Stimulated activated CD4-positive, alpha-beta T cell treated with anti-CD3 and anti-CD28 coated beads, Interleukin-1b, Interleukin-23, amount 100 ng/mL, for 48 hours (primary cell): ENCODE measurements at regions not wholly inside any gene's neighbourhood (a gene's known extent, or its start where the extent isn't known, plus 50 kb on each side); places are given as distances from the start of the nearest gene placed in this dataset.

Source experiments
- DNase-seq: peaks from one replicate; pipeline ENCODE4 v3.0.0-alpha.2; 2020

DNA sequence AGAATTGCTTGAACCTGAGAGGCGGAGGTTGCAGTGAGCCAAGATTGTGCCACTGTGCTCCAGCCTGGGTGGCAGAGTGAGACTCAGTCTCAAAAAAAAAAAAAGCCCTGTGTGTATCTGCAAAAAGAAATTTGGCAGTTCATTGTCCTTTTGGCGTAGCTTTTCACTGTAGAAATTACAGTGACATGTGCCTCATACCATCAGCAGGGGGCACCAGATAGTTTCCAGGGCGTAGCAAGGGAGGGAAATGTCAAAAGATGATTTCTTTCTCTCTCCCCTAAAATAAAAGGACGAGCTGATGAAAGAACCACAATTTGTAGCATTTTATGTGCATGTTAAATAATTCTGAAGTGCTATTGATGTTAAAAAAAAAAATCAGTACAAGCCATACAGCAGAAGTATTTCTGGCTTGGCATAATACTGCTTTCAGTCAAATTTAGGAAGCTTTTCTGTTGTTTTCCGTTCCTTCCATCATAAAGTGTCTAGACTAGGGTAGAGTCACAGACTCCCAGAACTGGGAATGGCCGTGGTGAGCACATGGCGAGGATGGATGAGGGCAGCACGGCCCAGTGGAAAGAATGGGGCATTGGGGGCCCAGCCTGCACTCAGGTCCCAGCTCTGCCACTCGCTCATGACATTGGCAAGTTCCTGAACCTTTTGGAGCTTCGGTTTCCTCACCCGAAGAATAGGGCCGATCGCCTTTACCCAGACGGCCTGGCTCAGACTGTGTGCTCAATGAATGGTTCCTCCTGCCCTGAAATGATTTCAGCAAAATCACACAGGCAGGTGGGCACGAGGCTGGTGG, 59.8 kb upstream of the RPH3AL start:
- DNase-seq, result peak; percentile 65

DNA sequence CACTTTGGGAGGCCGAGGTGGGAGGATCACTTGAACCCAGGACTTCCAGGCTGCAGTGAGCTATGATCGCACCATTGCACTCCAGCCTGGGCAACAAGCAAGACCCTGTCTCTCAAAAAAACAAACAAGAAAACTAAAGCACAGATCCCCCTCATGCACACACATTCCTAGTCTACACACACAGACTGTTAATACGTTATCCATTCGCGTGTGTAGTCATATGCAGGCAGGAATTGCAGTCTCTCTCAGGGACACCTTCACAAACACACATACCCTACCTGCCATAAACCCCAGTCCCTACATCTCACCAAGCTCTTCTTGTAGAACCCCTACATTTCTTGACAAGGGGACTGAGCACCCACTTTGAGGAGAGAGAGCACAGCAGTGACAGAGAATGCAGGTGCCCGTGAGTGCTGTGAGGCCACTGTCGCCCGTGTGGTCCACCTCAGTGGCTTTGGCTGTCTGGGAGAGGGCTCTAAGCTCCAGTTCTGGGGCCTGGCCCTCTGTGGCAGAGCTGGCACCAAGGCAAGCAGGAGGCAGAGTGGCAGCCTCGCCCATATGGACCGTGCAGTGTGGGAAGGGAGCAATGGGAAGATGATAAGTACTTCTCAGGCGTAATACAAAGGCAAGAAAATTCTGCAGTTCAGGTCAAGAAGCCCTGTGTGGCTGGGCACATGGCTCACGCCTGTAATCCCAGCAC, 59.0 kb upstream of the RPH3AL start:
- DNase-seq, result no peak

DNA sequence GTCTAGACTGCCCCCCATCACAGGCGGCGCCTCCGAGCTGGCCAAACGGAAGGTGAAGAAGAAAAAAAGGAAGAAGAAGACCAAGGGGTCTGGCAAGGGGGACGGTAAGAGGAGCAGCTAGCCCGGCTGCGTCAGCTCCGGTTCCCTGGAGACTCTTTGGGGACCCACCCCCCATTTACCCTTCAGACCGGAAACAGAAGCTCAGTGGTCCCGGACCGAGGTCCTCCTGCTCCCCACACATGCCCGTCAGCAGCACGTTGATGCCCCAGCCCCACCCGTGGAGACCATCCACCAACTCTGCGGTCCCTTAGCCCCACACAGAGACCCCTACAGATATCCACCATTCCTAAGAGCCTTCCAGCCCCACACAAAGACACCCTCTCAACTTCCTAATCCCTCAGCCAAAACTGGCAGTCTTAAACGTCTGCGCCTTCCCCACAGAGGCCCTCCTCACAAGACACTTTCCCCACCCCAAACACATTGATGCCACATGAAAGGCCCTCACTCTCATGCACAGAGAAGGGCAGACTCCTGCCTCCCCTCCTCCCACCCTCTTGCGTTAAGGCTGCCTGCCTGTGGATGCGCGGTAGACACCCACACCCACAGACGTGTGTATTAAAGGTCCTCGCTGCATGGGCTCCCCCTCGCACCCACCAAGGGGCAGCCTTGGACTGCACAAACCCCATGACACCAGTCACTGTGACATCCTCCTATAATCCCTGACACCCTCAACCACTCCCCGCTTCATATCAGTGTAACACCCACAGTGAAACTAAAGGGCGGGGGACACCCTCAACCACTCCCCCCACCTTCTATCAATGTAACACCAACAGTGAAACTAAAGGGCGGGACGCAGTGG, 58.2 kb upstream of the RPH3AL start:
- DNase-seq, result peak; percentile 65

DNA sequence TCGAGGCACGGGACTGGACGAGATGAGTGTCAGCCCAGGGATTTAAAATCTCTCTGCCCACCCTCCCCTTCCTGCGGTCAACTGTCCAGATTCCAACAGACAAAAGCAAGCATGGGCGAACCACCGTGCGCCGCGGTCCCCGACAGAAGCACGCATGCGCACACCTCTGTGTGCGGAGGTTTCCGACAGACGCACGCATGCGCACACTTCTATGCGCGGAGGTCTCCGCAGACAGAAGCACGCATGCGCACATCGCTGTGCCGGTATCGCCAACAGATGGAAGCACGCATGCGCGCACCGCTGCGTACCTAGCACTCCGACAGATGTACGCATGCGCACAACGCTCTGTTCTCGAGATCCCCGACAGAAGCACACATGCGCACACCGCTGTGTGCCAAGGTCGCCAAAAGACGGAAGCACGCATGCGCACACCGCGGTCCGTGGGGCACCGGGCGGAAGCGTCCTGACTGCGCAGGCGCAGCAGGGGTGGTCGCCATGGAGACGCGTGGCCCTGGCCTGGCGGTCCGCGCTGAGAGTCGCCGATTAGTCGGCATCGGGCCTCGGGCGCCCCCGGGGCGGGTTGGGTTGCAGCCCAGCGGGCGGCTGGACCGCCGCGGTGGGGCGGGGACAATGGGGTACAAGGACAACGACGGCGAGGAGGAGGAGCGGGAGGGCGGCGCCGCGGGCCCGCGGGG, 57.4 kb upstream of the RPH3AL start:
- DNase-seq, result peak; percentile 100

DNA sequence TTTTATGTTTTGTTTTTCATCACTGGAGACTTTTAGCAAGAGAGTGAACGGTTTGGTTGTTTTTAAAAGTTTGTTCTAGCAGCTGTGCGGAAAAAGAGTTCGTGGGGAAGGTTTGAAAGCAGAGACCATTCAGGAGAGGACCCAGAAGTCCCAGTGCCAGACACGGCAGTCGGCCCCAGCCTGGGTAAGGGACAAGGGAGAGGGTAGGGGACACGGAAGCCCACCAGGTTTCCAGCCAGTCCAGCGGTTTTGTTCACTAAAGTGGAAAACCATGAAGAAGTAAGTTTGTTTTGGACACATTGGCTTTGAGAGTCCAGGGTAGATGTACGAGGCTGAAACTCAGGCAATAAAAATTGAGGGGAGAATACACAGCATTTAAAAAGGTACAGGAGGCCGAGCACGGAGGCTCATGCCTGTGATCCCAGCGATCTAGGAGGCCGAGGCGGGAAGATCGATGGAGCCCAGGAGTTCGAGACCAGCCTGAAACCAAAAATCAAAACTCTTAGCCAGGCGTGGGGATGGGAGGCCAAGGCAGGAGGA, 56.8 kb upstream of the RPH3AL start:
- DNase-seq, result no peak

DNA sequence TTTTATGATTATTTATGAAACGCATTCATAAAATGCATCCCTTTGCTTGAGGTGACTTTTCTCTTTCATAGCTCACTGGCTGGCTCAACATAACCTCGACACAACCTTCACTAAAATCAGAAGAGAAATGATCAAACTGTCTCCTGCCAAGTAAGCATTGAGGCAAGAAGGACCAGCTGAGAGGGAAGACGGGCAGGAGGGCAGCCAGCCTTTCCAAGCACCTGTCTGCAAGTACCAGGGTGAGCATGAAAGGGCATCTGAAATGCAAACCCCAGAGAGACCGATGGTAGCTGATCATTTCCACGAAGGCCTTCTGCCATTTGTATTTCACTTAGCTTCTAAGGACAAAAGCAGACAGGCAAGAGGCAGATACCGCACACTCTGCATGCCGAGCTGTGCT, 52.1 kb upstream of the RPH3AL start:
- no peak for DNase-seq
